Activated T-cell treated with anti-CD3 and anti-CD28 coated beads for 24 hours (primary cell): ENCODE measurements at regions not wholly inside any gene's neighbourhood (a gene's known extent, or its start where the extent isn't known, plus 50 kb on each side); places are given as distances from the start of the nearest gene placed in this dataset.
"Not testable (repeated sequence)": the region's sequence is repeated elsewhere in the genome, so short reads cannot be mapped to it uniquely, and the experiment has no call there.

Source experiments
- DNase-seq: peaks from one replicate; pipeline ENCODE4 v3.0.0-alpha.2; 2020; ENCODE audit warnings: low read depth

DNA sequence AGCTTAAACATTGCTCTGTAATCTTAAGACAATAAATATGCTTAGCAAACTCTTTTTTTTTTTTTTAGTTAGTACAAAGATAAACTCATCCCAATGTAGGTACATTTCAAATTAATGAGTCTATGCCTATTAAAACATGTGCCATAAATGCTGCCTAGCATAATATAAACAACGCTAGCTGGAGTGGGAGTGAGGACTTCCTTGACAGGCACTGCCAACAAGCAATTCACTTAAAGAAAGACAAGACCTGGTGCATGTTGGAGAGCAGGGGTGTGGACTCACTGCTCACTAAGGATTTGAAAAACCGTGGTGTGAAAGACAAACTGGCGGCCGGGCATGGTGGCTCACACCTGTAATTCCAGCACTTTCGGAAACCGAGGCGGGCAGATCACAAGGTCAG, 187.2 kb upstream of the RGS6 start:
- DNase-seq = no peak

DNA sequence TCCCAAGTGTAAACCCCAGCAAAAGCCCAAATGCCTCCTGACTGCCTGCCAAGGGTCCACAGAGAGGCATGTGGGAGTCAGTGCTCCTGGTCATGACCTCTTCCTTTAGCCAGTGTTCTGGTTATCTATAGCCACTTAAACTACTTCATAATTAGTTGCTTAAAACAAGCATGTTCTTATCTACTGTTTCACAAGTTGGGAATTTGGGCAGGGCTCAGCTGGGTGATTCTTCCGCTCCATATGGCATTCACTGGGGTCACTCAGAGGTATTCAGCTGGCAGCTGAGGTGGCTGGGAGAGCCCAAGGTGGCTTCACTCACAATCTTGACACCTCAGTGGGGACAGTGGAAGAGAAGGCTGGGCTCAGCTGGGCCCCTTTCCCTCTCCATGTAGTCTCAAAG, 184.0 kb upstream of the RGS6 start:
- no peak for DNase-seq

DNA sequence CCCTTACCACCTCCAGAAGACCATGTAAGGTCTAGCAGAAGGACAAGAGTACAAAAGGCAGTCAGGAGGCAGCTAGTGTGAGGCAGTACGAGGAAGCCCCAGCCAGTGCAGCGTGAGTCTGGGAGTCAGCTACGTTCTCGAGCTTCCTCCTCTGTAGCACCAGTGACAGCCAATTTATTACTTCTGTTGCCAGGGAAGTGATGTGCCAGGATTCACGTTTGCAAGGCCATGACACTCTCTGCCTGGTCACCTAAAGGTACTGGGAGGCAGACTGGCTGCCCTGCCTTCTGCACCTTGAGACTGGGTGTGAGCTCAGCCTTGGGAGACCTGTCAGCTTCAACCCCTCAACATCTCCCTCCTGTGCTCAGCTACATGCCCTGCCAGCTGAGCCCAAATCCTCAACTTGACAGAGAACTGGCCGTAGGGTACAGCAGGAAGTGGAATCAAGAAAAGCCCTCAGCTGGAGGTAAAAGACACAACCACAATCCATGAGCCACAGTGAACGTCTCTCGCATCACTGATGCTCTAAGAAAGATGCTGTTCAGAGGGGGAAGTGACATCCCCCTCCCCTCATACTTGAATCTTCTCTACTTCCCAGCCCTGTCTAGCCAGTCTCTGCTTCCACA, 182.5 kb upstream of the RGS6 start:
- DNase-seq = no peak

DNA sequence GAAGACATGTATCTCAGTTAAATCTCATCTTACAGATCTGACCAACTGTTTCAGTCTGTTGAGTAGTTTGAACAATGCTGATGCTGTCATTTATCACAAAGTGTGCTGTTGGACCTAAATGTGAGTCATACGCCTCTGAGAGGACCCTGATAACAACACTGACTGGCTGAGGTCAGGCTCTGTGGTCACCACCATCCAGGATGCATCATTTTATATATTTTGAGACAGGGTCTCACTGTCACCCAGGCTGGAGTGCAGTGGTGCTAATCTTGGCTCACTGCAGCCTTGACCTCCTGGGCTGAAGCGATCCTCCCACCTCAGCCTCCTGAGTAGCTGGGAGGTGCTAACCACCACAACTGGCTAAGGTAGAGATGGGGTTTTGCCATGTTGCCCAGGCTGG, 181.0 kb upstream of the RGS6 start:
- no peak for DNase-seq

DNA sequence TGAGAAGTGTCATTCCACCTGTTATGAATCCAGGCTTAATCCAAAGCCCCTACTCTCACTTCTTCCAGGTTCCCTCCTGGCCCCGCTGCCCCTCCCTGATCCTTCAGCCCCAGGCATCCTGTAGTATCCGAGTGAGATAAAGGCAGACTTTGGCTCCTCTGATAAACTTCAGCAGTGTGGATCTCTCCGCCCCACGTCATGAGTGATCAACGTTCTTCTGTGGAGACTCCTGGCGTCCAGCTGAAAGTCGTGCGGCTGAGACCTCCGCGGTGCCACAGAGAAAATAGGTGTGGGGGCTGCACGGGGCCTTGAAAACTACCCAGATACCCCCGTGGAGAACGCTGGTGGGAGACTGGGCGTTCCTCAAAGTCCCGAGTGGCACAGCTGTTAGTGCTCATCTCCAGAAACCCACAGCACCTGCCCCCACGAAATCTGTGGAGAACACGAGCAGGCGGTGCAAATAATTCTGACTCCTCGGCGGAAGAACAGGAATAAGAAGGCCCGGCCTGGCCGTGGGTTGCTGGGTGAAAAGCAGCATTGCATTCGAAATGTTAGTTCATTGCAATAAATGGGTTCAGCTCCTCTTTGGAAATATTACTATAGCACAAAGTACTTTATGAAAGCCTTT, 180.0 kb upstream of the RGS6 start:
- DNase-seq = no peak

DNA sequence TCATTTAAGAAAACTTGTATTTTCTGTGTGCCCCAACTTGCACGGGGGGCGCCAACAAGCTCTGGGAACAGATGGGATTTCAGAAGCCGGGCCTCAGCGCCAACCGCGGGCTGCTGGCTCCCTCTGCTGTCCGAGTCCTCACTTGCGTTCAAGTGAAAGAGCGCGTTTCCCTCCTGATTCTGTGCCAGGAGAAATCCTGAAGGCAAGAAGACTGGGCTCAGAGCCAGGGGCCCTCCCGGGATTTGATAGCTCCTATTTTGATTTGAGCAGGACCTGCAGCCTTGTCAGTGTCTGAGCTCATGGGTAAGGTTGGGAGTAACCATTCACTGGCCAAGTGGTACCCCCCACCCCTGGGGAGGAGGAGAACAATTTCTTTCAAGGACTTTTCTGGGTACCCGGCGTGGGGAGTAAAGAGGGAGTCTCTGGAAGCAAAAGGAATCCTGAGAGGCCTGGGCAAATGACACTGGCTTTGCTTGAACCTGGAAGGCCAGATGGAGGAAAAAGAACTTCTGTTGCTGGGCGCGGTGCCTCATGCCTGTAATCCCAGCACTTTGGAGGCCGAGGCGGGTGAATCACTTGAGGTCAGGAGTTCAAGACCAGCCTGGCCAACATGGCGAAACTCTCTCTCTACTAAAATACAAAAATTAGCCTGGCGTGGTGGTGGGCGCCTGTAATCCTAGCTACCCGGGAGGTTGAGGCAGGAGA, 179.0 kb upstream of the RGS6 start:
- DNase-seq = peak; percentile 61

DNA sequence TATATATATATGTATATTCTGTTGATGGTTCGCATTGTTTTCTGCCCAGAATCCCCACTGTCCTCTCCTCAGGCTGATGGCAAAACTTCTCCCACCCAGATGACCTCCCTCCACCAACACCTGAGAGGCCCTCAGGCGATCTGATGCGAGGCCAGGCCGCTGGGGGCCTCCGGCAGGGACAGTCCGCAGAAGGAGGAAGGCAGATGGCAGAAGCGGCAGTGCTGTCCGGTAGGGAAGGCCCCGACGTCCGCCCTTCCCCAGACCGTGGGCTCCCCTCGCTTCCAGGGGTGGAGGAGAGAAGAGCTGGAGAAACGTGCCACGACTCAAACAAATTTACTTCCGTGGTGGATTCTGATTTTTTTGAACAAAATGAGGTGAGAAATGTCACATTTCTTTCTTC, 178.3 kb upstream of the RGS6 start:
- no peak for DNase-seq

DNA sequence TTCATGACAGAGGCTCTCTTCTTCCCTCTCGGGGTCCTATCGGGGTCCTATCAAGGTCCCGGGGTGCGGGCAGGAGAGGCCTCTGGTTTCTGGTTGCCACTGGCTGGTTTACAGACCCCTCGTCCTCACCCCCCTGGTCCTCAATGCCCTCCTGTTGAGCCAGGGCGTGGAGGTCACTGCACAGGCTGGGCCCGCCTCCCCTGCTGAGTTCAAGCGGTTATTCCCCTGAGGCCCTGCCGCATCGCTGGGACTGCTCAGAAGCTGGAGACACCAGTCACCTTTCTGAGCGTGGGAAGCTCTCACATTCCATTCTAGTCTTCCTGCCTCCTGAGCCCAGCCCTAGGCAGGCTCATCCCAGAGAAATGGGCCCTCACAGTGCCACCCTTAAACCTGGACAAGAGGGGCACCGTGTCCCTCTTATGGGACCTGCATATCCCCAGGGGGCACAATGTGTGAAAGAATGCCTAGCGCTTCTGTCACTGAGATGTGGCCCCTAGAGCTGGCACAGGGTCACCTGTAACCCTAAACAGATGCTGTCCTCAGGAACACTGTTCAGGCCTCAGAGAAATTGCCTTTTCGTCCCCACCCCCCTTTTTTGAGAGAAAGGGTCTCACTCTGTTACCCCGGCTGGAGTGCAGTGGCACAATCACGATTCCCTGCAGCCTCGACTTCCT, 177.7 kb upstream of the RGS6 start:
- DNase-seq = no peak

DNA sequence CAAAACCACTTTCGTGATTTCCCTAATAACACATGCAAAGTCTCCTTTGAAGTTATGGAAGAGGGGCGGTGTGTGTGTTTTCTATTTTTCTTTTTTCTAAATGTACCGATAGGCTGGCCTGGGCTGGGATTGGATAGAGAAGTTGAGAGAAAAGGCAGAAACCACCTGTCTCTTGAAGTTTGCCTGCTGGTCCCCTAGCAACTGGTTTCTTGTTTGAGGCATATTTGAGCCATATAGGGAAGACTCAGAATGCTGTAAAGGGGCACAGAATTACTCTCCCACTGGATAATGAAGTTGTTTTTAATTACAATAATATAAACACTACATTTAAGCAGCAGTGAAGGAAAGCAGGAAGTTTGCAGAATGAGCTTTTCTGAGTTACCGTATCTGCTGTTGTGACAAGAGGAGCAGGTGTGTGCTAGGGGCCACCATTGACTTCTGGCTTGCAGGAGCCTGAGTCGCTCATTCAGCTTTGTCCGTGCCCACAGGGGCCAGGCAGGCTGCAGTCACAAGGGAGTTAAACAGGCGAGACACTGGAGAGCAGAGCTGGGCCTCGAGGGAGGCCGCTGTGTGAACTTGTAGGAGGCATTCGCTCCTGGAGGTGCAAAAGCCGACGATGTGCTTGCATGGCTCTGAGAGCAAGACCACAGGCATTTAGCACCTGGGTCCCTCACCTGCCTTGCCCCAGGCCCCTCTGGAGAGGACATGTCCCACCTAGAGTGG, 173.8 kb upstream of the RGS6 start:
- no peak for DNase-seq

DNA sequence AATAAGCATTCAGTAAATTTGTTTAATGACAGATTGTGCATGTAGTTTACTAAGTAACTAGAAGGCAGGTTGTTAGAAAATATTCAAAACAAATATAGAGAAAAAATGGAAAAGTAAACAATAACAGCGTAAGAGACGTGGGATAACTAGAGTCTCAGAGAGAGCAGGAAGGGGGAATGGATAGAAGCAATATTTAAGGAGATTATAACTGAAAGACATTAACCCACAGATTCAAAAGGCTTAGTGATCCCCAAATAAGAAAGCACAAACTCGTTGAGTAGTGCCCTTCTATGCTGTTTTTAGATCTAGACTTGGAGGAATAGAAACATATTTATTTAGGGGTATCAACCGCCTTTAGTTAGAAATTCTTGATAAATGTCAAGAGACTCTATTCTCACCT, 169.7 kb upstream of the RGS6 start:
- DNase-seq = no peak

DNA sequence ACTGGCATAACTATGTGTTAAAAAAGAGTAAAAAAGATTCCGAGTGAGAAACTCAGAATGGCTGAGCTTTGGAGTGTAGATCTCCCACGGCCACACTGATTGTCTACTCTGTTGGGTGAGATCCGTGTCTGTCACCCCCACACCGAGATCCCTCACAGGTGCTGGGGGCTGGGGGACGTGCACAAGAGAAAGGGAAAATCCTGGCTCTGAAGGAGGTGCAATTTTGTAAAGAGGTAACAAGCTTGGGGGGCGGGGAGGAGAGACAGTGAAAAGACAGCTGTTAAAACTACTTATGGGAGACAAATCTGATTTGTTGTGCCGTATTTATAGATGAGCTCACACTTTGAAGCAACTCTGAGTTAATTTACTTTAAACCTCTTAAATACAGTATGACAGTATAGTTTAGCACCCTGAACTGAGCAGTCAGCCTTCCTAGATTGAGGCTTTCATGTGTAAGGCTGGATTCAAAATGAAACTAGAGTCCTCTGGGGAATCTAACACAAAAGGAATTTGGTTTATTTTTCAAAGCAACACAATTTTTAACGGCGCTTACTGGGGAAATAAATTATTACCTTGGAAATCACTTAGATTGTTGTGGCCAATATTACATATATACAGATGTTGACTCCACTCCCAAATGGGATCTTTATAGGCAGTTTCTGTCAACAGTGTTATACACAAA, 167.4 kb upstream of the RGS6 start:
- DNase-seq = no peak

DNA sequence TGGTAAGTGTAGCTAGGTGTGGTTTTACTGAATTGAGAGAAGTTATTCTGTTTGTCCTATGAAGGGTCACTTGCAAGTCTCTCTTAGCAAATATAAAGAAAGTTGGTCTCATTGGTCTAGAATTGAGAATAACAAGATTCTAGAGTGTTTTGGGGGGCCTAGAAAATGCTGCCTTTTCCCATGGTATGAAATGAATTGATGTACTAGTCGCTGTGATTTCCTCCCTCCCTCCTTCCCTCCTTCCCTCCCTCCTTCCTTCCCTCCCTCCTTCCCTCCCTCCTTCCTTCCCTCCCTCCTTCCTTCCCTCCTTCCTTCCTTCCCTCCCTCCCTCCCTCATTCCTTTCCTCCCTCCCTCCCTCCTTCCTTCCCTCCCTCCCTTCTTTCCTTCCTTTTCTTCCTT, 166.7 kb upstream of the RGS6 start:
- no peak for DNase-seq

DNA sequence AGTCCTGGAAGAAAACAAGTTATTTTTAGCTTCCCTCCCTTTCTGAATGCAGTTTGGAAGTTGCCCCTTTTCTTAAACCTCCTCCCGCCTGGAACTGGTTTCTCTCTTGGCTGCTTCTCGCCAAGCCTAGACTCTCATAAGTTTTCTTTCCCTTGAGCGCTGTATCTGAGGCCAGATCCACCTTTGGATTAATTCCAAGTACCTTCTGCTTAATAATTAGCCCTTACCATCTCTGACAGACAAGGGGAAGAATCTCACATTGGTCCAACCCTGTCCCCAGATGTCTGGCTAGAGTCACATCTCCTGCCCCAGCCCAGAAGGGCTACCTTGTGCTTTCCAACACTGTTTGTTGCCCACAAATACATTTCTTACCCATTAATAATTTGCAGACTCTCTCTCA, 161.8 kb upstream of the RGS6 start:
- DNase-seq = no peak

DNA sequence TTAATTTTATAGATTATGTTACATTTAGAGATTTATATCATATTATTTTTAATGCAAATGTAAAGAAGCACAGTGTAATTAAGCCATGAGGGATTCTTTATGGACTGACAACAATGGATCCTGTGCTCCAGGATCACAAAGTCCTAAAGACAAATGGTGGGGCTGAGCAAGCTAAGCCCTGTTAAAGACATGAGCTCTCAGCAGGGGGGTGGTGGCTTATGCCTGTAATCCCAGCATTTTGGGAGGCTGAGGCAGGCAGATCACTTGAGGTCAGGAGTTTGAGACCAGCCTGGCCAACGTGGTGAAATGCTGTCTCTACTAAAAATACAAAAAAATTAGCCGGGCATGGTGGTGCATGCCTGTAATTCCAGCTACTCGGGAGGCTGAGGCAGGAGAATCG, 160.8 kb upstream of the RGS6 start:
- not testable (repeated sequence) for DNase-seq

DNA sequence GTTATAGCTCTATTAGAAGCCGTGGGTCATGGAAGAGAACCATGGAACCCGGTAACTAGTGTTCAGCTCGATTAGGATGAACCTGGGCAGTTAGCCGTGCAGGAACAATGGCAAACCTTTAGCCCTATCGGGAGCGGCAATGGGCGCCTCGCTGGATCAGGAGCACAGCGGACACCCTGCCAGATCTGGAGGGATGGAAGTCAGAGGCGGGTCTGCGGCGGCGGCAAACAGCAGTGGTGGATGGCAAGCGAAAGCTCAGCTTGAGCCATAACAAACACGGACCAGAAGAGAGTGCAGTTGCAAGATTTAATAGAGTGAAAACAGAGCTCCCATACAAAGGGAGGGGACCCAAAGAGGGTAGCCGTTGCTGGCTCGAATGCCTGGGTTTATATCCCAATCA, 160.2 kb upstream of the RGS6 start:
- not testable (repeated sequence) for DNase-seq

DNA sequence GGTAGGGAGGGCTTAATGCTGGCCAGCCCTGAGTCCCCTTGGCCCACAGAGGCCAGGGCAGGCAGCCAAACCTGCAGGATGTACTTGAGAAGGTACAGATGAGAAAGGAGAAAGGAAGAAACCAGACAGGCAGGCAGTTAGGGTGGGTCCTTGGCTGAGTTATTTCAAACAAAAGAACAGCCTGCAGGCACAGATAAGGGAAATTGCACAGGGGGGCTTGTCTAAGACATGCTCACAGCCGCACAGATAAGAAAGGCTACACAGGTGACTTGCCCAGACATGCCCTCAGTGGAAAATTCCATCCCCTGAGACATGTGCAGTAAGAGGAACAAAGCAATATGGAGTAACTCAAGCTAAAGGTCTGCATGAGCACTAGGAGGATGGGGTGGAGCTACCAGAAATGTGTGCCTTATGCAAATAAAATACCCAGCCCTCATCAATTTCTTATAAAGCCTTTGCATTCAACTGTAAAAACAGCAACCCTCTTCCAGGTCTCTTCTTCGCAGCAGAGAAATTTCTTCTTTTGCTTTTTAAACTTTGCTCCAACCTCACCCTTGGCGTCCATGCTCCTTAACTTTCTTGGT, 158.2 kb upstream of the RGS6 start:
- no peak for DNase-seq

DNA sequence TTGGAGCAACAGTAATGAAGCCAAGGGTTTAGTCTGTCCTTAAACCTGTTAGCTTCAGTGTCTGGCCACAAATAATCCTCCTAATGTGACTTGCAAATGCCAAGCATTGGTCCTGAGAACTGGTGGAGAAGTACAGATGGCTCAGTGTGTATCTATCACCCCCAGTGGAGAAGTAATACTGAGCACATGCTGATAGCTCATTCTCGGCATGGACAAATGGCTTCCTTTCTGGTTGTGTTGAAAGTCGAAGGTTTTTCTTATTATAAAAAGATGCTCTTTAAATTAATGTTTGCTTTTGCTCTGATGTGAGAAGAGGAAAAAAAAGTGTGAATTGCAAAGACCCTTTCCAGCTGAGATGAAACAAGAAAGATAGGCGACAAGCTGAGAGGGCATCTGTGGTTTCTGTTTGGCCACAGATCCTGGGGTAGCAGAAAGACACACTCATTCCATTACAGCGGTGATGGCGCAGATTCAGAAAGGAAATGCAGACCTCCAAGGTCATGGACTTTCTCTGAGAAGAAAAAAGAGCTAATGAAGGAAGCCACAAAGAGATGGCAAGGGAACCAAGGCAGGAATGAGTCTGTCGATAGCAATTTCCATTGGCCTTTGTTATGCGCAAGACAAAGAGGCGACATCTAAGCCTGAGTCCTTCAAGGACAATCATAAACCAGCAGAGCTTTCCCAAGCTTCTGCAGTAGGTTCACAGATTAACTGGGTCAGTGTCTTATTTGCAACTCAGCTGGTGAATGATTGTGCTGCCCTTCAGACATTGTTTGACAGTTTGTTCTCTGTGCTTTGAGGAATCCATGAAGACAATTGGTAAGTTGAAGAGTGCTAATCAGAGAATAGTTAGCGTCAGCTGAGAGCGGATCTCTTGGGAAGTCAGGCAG, 155.5 kb upstream of the RGS6 start:
- no peak for DNase-seq

DNA sequence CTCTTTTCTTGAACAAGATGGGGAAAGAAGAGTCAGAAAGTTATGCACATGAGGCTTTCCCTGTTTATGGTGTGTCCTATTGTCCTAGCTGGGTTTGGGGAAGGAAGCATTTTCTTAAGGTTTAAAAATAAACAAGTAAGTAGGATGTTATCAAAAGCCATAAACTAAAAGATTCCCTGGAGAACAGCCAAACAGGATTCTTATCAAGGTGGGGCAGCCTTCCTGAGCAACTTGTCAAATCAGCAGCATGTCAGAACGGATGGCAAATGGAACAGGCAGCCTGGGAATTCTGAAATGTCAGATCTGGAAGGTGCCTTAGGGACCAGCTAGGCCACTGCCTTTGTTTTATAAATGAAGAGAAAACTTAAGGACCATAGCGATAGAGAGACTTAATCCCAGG, 152.2 kb upstream of the RGS6 start:
- DNase-seq = no peak

DNA sequence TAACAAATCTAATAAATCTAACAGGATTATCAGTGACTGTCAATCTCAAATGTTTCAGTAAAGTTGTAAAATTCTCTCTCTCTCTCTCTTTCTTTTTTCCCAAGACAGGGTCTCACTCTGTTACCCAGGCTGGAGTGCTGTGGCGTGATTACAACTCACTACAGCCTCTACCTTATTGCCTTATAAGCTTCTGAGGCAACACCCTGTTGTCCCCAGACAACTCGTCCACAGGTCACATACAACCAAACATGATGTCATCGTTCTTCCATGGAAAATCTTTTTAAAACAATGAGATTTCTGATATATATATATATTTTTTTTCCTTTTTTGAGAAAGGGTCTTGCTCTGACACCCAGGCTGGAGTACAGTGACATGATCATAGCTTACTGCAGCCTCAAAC, 151.4 kb upstream of the RGS6 start:
- DNase-seq = no peak

DNA sequence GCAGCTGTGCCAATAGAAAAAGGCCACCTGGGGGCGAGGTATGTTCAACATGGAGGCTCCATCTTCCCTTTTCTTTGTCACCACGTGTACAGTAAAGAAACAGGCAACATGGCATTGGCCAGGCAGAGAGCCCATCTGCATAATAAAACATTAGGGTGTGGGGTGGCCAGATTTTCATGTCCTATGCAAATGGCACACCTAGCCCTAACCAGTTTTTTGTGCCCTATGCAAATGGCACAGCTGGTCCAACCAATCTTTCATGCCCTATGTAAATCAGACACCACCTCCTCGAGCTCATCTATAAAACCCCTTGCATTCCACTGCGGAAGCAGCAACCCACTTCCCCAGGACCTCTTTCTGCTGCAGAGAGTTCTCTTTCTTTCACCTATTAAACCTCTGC, 149.1 kb upstream of the RGS6 start:
- no peak for DNase-seq

DNA sequence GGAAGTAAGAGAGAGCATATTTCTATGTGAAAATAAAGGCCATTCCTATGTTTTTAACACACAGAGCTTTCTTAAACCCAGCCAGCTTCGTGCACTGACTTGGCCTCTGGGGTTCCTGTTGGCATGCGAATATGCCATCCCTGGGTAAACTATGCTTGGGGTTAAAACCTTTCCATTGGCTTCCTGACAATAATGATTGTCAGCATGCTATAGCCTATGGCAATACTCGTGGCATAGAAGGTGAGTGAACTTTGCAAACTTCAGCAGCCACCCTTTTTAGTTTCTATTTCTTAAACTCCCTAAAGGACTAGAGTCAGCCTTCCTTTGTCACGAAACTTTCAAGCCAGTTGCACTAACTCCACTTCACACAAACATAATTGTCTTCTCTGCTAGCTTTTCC, 148.4 kb upstream of the RGS6 start:
- DNase-seq = no peak
